GM21367 (cell line): ENCODE measurements at regions not wholly inside any gene's neighbourhood (a gene's known extent, or its start where the extent isn't known, plus 50 kb on each side); places are given as distances from the start of the nearest gene placed in this dataset.

Source experiments
- ATAC-seq: cut with Tn5 transposase; IDR thresholded peaks from one replicate; pipeline ENCODE4 v1.9.1; 2021; ENCODE audit not compliant: unreplicated experiment

GRCh38 chr7:42392826-42393225 is 155.8 kb upstream of the GLI3 start:
- ATAC-seq = no peak

DNA sequence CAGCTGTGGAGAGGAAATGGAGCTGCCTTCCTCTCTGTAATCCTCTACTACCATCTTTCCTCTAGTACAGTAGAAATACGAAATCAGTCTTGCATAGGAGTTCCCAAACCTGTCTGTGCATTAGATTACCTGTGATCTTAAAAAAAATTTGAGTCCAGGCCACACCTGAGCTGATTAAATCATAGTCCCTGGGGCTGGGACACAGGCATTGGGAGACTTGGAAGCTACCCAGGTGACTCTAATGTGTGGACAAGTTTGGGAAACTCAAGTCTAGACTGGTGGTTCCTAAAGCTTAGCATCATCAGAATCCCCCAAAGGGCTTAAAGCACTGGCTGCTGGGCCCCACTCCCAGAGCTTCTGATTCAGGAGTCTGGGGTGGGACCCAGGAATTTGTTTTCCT is 152.7 kb upstream of the GLI3 start:
- ATAC-seq = no peak

DNA sequence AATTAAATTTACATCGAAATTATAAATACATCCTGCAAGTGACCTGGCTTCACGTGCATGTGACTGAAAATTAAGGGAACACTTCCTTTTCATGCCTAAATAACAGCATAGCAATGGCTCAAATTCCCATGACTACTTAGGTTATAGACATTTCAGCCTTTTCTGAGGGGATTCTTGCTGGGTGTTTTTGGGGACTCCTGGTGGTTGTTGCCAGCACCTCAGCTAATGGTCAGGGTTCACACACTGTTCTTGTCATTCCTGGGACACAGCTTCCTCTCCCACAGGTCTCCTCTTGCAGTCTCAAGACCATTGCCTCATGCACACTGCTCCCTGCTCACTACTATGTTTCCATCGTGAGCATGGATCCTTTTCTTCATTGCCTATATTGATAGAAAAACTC is 148.9 kb upstream of the GLI3 start:
- ATAC-seq = no peak

- no peak for ATAC-seq
Measured at GRCh38 chr7:42381161-42381560, 144.2 kb upstream of the GLI3 start.

- ATAC-seq = no peak
Measured at GRCh38 chr7:42380401-42380800, 143.4 kb upstream of the GLI3 start.

GRCh38 chr7:42378149-42378548 is 141.1 kb upstream of the GLI3 start:
- no peak for ATAC-seq

- ATAC-seq = no peak
Measured at GRCh38 chr7:42373285-42373684, 136.3 kb upstream of the GLI3 start.

DNA sequence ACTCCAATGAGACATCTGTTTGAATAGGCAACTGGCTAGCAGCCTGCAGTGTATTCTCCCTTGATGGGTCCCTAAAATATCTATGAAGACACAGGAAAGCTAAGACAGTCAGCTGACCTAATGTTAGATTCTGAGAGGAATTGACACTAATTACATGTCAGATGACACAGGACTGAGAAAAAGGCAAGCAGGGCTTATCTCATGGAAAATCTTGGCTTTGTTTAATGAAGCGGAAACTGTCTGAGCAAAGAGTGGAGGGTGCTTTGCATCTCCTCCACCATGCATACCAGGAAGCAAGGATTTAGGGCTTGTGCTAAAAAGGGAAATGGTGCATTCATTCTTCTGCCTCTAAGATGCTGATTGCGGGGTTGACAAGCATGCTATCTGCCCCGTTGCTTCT is 135.5 kb upstream of the GLI3 start:
- no peak for ATAC-seq

- ATAC-seq = no peak
Measured at GRCh38 chr7:42359946-42360345, 122.9 kb upstream of the GLI3 start.

DNA sequence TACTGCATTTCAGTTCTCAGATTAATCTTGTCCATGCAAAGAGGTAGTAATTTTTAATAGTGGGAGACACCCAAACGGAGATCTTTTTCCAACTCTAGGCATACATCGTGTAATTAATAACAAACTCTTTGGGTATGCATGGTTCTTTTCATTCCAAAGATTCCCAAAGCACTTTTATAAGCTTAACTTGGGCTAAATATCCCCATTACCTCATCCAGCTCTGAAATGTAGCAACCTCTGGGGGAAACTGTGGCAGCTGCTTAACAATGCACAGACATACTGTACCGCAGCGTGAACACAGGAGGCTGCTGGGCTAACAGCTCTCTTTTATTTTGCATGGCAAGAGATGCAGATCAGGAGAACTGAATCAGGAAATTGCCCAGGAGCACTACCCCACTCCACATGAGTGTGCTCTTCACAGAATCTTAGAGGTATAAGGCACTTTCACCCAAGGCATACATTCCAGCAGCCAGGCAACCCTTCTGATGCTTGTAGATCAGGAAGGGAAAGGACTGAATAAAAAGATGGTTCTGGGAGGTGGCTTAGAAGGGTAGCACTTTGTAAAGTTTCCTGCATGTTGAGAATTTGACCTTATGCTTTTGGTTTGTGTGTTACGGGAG is 114.4 kb upstream of the GLI3 start:
- ATAC-seq = no peak

- no peak for ATAC-seq
Measured at GRCh38 chr7:42350801-42351200, 113.8 kb upstream of the GLI3 start.

DNA sequence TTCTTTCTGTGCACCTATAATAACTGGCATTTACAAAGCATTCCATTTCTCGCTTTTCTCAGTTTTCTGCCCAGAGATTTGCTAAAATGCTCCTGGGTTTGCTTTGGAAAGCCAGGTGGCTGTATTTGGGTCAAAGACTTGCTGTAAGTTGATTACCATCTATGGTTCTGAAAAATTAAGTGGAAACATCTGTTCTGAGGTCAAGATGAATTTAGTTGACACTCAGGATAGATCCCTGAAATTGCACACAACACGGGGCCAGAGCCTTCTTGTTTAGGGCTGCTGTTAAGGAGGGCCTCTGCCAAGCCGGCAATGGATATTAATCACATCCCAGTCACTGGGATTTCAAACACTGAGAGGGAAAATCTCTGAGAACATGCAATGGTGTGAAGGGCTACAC is 111.6 kb upstream of the GLI3 start:
- ATAC-seq = no peak

DNA sequence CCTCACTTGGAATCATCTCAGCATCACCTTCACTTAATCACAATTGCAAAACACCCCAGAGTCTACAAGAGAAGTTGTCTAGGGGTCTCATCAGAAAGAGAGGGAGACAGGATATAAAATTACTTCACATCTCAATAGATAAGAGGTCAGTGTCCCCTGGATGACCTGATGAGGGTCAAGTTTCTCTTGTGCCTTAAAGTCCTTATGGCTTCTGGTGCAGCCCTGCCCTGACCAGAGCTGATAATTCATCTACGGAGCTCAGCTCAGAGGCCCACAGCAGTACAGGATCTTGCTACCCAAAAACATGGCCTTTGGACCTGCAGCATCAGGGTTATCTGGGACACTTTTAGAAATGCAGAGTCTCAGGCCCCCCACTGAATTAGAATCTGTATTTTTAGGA is 111.1 kb upstream of the GLI3 start:
- no peak for ATAC-seq

DNA sequence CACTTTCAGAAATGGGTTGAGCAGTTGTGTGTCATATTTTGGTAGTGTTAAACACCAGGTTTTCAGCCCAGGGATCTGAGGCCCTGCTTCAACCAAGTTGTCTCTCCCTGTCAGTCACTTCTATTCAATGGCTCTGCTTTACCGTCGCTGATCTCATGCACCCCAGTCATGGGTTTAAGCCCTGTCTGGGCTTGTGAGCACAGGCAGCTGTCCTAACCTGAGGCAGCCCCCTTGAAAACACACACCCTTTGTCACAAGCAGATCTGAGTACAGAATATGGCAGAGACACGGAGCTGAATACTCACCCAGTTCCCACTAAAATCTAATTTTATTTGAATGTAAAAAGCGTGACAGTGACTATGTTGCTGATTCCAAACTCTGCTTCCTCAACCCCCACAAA is 110.6 kb upstream of the GLI3 start:
- no peak for ATAC-seq

DNA sequence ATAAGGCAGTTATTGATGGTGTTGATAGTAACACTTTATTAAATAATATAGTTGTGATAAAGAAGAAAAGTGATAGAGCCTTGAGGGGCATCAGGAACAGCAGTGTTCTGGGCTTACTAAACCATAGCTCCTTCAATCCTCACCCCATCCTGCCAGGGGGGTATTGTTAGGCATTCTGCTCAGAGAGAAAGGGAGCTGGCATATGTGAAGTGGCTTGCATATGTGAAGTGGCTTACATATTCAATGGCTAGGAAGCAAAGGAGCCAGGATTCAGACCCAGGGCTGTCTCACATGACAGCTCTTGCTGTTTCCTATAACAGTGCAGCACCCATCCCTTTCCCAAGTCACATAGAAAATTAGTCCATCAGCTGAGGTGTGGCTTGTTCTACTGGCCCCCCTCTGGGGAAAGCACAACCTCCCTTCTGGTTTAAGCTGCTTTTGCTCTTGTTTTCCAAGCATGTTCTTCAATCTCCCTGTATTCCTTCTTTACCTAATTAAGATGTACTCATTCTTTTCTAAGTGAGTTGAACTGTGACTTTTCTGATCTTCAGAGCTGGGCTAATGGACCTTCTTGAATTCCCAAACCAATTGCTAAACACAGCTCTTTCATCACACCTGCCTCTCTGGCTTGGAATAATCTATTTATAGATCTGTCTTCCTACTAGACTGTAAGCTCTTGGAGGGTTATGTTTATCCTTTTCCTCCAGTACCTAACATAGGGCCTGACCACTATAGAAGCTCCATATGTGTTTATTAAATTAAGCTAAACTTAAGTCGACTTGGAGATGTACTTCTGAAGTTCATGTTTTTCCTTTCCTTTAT is 108.7 kb upstream of the GLI3 start:
- no peak for ATAC-seq

- no peak for ATAC-seq
Measured at GRCh38 chr7:42344198-42344755, 107.3 kb upstream of the GLI3 start.

DNA sequence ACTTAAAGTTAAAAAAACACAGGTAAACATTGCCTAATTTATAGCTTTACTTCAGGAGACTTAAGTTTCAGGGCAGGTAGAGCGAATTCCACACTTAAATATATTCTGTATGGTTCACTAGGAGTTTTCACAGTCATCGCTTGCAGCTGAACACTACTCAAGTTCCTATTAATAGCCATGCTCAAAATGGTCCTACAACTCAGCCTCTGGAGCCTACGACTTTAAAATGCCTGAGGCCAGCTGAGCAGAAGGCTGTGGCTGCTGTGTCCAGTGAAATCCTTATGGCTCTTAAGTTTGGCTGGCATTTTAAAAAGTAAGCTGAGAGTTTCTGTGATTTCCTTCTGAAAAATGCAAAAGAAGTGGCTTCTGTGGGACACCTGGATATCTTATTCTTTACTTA is 105.4 kb upstream of the GLI3 start:
- no peak for ATAC-seq

- no peak for ATAC-seq
Measured at GRCh38 chr7:42340436-42340835, 103.4 kb upstream of the GLI3 start.

DNA sequence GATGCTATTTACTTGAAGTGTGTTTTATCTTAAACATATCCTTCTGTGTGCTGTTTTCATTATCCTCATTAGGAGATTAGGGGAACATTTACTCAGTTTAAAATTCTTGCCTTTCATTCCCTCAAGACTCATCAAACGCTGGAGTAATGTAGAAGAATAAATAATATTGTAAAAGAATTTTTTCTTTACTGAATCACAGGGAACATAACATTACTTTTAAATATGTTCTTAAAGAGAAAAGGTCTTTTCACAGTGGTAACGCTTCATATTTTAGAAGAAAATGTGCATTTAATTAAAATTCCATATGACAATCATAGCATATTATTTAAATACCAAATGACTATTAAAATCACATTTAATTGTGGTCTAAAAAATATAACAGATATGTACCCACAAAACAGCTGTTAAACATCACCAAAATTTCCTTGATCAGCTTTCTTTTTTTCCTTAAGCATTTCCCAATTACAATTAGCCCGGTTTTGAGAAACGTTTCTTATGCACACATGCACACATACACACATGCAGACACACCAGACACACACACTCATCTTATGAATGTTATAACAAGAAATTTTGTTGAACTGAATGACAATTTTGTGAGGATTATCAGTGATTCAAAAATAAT is 102.0 kb upstream of the GLI3 start:
- no peak for ATAC-seq

DNA sequence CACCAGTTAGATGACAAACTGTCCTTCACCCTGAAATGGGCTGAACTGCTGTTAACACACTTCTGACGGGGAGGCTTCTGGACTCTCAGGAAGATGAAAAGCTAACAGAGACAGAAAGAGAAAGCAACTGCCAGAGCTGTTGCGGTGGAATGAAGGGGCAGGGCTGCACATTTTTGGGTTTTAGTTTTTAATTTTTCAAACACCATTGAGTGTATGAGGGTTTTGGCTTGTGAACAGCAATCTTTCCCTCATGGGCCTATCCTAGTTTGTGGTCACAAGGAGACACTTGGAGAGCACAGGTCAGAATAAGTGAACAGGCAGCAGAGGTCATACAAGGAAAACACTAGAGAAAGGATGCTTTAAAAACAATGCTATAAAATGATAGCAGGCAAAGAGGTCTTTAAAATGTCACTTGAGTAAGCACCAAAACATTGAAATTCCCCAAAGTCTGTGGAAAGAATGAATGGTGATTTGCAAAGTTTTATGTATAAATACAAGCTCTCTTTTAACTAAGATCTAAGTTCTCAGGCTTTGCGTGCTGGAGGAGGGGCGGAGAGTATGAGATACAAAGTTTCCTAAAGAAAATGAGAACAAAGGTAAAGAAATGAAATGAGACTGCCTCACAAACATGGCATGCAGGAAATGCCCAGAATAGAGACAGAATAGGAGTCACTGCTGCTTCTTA is 101.4 kb upstream of the GLI3 start:
- no peak for ATAC-seq

- no peak for ATAC-seq
Measured at GRCh38 chr7:42337225-42337905, 100.4 kb upstream of the GLI3 start.
